ENCODE measurements at regions not wholly inside any gene's neighbourhood (a gene's known extent, or its start where the extent isn't known, plus 50 kb on each side); places are given as distances from the start of the nearest gene placed in this dataset.

DNA sequence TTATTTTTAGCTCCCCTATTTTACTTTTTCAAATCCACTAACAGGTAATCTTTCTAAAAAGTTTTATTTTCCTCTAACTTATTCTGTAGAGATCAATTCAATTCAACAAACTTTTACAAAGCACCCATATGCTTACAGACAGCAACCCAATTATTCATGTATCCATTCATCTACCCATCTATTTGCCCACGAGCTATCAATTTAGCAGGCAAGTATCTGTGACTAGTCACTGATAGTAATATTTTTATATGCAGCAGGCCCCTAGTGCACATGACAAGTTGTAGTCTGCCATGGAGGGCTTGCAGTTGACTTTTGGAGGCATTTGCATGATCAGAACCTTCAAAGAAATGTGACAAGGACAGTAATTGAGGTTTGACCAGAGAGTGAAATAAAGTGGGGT lies 753.2 kb upstream of the TENM4 start:
- no peak overlapping the region for H3K27ac ChIP-seq (ENCODE audit: low read length)
- no TSS peak for BruUV-seq (replicated peaks)
- TF ChIP-seq TCF7L2 (IDR thresholded peaks at IDR 0.05; ENCODE audit: low read depth, low read length), result no peak
- no peak for TF ChIP-seq REST (IDR thresholded peaks at IDR 0.05; ENCODE audit: insufficient read depth in 1 of 2, low read depth in 2 of 2, low read length in 1 of 2)
- TF ChIP-seq, protein P1, sequence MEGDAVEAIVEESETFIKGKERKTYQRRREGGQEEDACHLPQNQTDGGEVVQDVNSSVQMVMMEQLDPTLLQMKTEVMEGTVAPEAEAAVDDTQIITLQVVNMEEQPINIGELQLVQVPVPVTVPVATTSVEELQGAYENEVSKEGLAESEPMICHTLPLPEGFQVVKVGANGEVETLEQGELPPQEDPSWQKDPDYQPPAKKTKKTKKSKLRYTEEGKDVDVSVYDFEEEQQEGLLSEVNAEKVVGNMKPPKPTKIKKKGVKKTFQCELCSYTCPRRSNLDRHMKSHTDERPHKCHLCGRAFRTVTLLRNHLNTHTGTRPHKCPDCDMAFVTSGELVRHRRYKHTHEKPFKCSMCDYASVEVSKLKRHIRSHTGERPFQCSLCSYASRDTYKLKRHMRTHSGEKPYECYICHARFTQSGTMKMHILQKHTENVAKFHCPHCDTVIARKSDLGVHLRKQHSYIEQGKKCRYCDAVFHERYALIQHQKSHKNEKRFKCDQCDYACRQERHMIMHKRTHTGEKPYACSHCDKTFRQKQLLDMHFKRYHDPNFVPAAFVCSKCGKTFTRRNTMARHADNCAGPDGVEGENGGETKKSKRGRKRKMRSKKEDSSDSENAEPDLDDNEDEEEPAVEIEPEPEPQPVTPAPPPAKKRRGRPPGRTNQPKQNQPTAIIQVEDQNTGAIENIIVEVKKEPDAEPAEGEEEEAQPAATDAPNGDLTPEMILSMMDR (IDR thresholded peaks at IDR 0.05), result no peak
- no peak for TF ChIP-seq POLR2AphosphoS5 (IDR thresholded peaks at IDR 0.05; ENCODE audit: low read depth, low read length)
- in situ Hi-C loops (cut with HindIII; ENCODE audit: low pct_unique_long_range_greater_than_20kb, low sequenced_read_pairs), result no loop called here
- intact Hi-C loops (cut with micrococcal nuclease; ENCODE audit: unreplicated experiment), result no loop called here
- DNase-seq (ENCODE audit: low read depth, low spot score) (no peak), ATAC-seq (no peak)
- POLR2A ChIA-PET, result no interaction called here
- H3K36me3 ChIP-seq (ENCODE audit: control insufficient read depth, insufficient read depth, low read length), result no peaks in the 10 kb centered on the region
- H3K27me3 ChIP-seq (ENCODE audit: control insufficient read depth, insufficient read depth, low read length), result no peaks in the 10 kb centered on the region
- H3K4me1 ChIP-seq (ENCODE audit: control insufficient read depth, insufficient read depth, low read length), result no peaks in the 10 kb centered on the region
- no peak overlapping the region for H3K4me3 ChIP-seq (ENCODE audit: low read depth in 2 of 2, low read length in 2 of 2)
- no peaks in the 10 kb centered on the region for H3K9me3 ChIP-seq (ENCODE audit: control insufficient read depth, insufficient read depth, low read depth, low read length)
- CTCF ChIA-PET, result interaction anchor here (0.6 kb wide), 1 partner anchor 442 kb away, joined by 7 read pairs; no protein-coding TSS in a partner anchor

- ATAC-seq (no peak), DNase-seq (ENCODE audit: low read depth, low spot score) (no peak)
- POLR2A ChIA-PET, result no interaction called here
- BruUV-seq (replicated peaks), result no TSS peak
- Histone ChIP-seq H3K4me1 (ENCODE audit: control insufficient read depth, insufficient read depth, low read length) (no peaks in the 10 kb centered on the region), H3K4me3 (ENCODE audit: low read depth in 2 of 2, low read length in 2 of 2) (no peak overlapping the region), H3K9me3 (ENCODE audit: control insufficient read depth, insufficient read depth, low read depth, low read length) (no peaks in the 10 kb centered on the region), H3K36me3 (ENCODE audit: control insufficient read depth, insufficient read depth, low read length) (no peaks in the 10 kb centered on the region), H3K27me3 (ENCODE audit: control insufficient read depth, insufficient read depth, low read length) (no peaks in the 10 kb centered on the region), H3K27ac (ENCODE audit: low read length) (no peak overlapping the region)
- intact Hi-C loops (cut with micrococcal nuclease; ENCODE audit: unreplicated experiment), result no loop called here
- in situ Hi-C loops (cut with HindIII; ENCODE audit: low pct_unique_long_range_greater_than_20kb, low sequenced_read_pairs), result no loop called here
- TF ChIP-seq REST (IDR thresholded peaks at IDR 0.05; ENCODE audit: insufficient read depth in 1 of 2, low read depth in 2 of 2, low read length in 1 of 2) (no peak), TCF7L2 (IDR thresholded peaks at IDR 0.05; ENCODE audit: low read depth, low read length) (no peak)
- TF ChIP-seq, protein P1 (IDR thresholded peaks at IDR 0.05), result no peak
- CTCF ChIA-PET, result no interaction called here
Observed at GRCh38 chr11:80188076-80188627, 747.3 kb upstream of the TENM4 start.

All from Panc1 (cell line).